HG03159 (cell line): ENCODE measurements at regions not wholly inside any gene's neighbourhood (a gene's known extent, or its start where the extent isn't known, plus 50 kb on each side); places are given as distances from the start of the nearest gene placed in this dataset.
"Not testable (repeated sequence)": the region's sequence is repeated elsewhere in the genome, so short reads cannot be mapped to it uniquely, and the experiment has no call there.

Experiments used
- ATAC-seq: cut with Tn5 transposase; IDR thresholded peaks from one replicate; pipeline ENCODE4 v1.9.1; 2021; ENCODE audit warnings: mild to moderate bottlenecking, moderate library complexity; ENCODE audit not compliant: unreplicated experiment

- no peak for ATAC-seq
Observed at GRCh38 chr13:82294226-82294625, 1588.0 kb downstream of the SLITRK1 start.

GRCh38 chr13:82292334-82292733 lies 1589.9 kb downstream of the SLITRK1 start:
- no peak for ATAC-seq

GRCh38 chr13:82291852-82292251 lies 1590.4 kb downstream of the SLITRK1 start:
- ATAC-seq: no peak

GRCh38 chr13:82275644-82276043 lies 1606.6 kb downstream of the SLITRK1 start:
- ATAC-seq: no peak

- no peak for ATAC-seq
Observed at GRCh38 chr13:82259284-82259683, 1623.0 kb downstream of the SLITRK1 start.

GRCh38 chr13:82257790-82258507 lies 1624.3 kb downstream of the SLITRK1 start:
- ATAC-seq: no peak

- no peak for ATAC-seq
Observed at GRCh38 chr13:82248762-82249161, 1633.5 kb downstream of the SLITRK1 start.

- ATAC-seq: no peak
Observed at GRCh38 chr13:82245860-82246259, 1636.4 kb downstream of the SLITRK1 start.

GRCh38 chr13:82224806-82225205 lies 1657.5 kb downstream of the SLITRK1 start:
- ATAC-seq: no peak

GRCh38 chr13:82221621-82222020 lies 1660.7 kb downstream of the SLITRK1 start:
- no peak for ATAC-seq

GRCh38 chr13:82220641-82221040 lies 1661.6 kb downstream of the SLITRK1 start:
- ATAC-seq: no peak

- ATAC-seq: no peak
Observed at GRCh38 chr13:82216165-82216564, 1666.1 kb downstream of the SLITRK1 start.

- no peak for ATAC-seq
Observed at GRCh38 chr13:82214341-82214740, 1667.9 kb downstream of the SLITRK1 start.

- ATAC-seq: no peak
Observed at GRCh38 chr13:82206241-82206640, 1676.0 kb downstream of the SLITRK1 start.

GRCh38 chr13:82202398-82202797 lies 1679.9 kb downstream of the SLITRK1 start:
- ATAC-seq: no peak

- ATAC-seq: no peak
Observed at GRCh38 chr13:82196087-82196486, 1686.2 kb downstream of the SLITRK1 start.

GRCh38 chr13:82187227-82187626 lies 1695.0 kb downstream of the SLITRK1 start:
- no peak for ATAC-seq

- no peak for ATAC-seq
Observed at GRCh38 chr13:82176751-82177150, 1705.5 kb downstream of the SLITRK1 start.

- no peak for ATAC-seq
Observed at GRCh38 chr13:82165396-82166174, 1716.7 kb downstream of the SLITRK1 start.

- not testable (repeated sequence) for ATAC-seq
Observed at GRCh38 chr13:82164780-82165395, 1717.4 kb downstream of the SLITRK1 start.

- ATAC-seq: no peak
Observed at GRCh38 chr13:82147526-82147925, 1734.7 kb downstream of the SLITRK1 start.

- no peak for ATAC-seq
Observed at GRCh38 chr13:82136880-82137279, 1745.4 kb downstream of the SLITRK1 start.
